ENCODE measurements at regions not wholly inside any gene's neighbourhood (a gene's known extent, or its start where the extent isn't known, plus 50 kb on each side); places are given as distances from the start of the nearest gene placed in this dataset.

GRCh38 chr9:105188746-105189145, 55.7 kb upstream of the SLC44A1 start:
- Histone ChIP-seq H3K36me3 (no peaks in the 10 kb centered on the region), H3K4me1 (no peaks in the 10 kb centered on the region), H3K27me3 (no peaks in the 10 kb centered on the region), H3K9me3 (no peaks in the 10 kb centered on the region), H3K27ac (no peak overlapping the region), H3K4me3 (no peak overlapping the region)
- no peak for TF ChIP-seq POLR2A (IDR thresholded peaks at IDR 0.05)
- no peak for TF ChIP-seq CTCF (IDR thresholded peaks at IDR 0.05)
- TF ChIP-seq POLR2AphosphoS5 (IDR thresholded peaks at IDR 0.05) = no peak
- no peak for DNase-seq (ENCODE audit: low spot score in 2 of 2)
- intact Hi-C loops (cut with DNase I; ENCODE audit: low total_unique reads) = no loop called here

GRCh38 chr9:105191508-105192121, 52.8 kb upstream of the SLC44A1 start:
- Histone ChIP-seq H3K27ac (no peak overlapping the region), H3K4me3 (no peak overlapping the region), H3K27me3 (no peaks in the 10 kb centered on the region), H3K9me3 (no peaks in the 10 kb centered on the region), H3K4me1 (no peaks in the 10 kb centered on the region), H3K36me3 (no peaks in the 10 kb centered on the region)
- intact Hi-C loops (cut with DNase I; ENCODE audit: low total_unique reads) = no loop called here
- TF ChIP-seq POLR2AphosphoS5 (IDR thresholded peaks at IDR 0.05) (no peak), CTCF (IDR thresholded peaks at IDR 0.05) (no peak), POLR2A (IDR thresholded peaks at IDR 0.05) (no peak)
- DNase-seq (ENCODE audit: low spot score in 2 of 2) = no peak

GRCh38 chr9:105193560-105193959, 50.9 kb upstream of the SLC44A1 start:
- no peaks in the 10 kb centered on the region for H3K27me3 ChIP-seq
- intact Hi-C loops (cut with DNase I; ENCODE audit: low total_unique reads) = no loop called here
- no peak for DNase-seq (ENCODE audit: low spot score in 2 of 2)
- no peak overlapping the region for H3K27ac ChIP-seq
- no peaks in the 10 kb centered on the region for H3K9me3 ChIP-seq
- TF ChIP-seq POLR2A (IDR thresholded peaks at IDR 0.05) = no peak
- TF ChIP-seq POLR2AphosphoS5 (IDR thresholded peaks at IDR 0.05) = no peak
- TF ChIP-seq CTCF (IDR thresholded peaks at IDR 0.05) = no peak
- H3K4me3 ChIP-seq = no peak overlapping the region
- no peaks in the 10 kb centered on the region for H3K36me3 ChIP-seq
- no peaks in the 10 kb centered on the region for H3K4me1 ChIP-seq

GRCh38 chr9:105194234-105194633, 50.2 kb upstream of the SLC44A1 start:
- H3K4me3 ChIP-seq = no peak overlapping the region
- no peaks in the 10 kb centered on the region for H3K4me1 ChIP-seq
- no peak for DNase-seq (ENCODE audit: low spot score in 2 of 2)
- intact Hi-C loops (cut with DNase I; ENCODE audit: low total_unique reads) = no loop called here
- TF ChIP-seq POLR2AphosphoS5 (IDR thresholded peaks at IDR 0.05) (no peak), POLR2A (IDR thresholded peaks at IDR 0.05) (no peak), CTCF (IDR thresholded peaks at IDR 0.05) (no peak)
- no peaks in the 10 kb centered on the region for H3K36me3 ChIP-seq
- no peaks in the 10 kb centered on the region for H3K27me3 ChIP-seq
- H3K27ac ChIP-seq = no peak overlapping the region
- H3K9me3 ChIP-seq = no peaks in the 10 kb centered on the region
